Esophagus muscularis mucosa (tissue), 4 donors: ENCODE measurements at regions not wholly inside any gene's neighbourhood (a gene's known extent, or its start where the extent isn't known, plus 50 kb on each side); places are given as distances from the start of the nearest gene placed in this dataset.

Source experiments
- DNase-seq: peaks from one replicate; pipeline ENCODE4 v3.0.0-alpha.2; 2017; ENCODE audit errors: extremely low spot score
- H3K27ac ChIP-seq, 4 donors: fragments of 200-600 bp; sonication (generic); replicated peaks in 1 of 4; 1 replicate in 3 of 4; 2 replicates in 1 of 4; pipeline ENCODE4 v1.5.1; 2016 to 2019; ENCODE audit warnings: mild to moderate bottlenecking in 1 of 4
- H3K27me3 ChIP-seq, 4 donors: fragments of 200-600 bp; sonication (generic); one replicate each; pipeline versions ENCODE4 v1.5.1 to v1.6.0; 2016 to 2019
- H3K36me3 ChIP-seq, 4 donors: fragments of 200-600 bp; sonication (generic); one replicate each; pipeline ENCODE4 v1.5.1; 2016 to 2019
- H3K4me1 ChIP-seq, 4 donors: fragments of 200-600 bp; sonication (generic); one replicate each; pipeline ENCODE4 v1.5.1; 2016 to 2019
- H3K4me3 ChIP-seq, 4 donors: fragments of 200-600 bp; sonication (generic); 1 replicate in 2 of 4; 2 replicates in 2 of 4; pipeline ENCODE4 v1.5.1; 2016 to 2019; ENCODE audit warnings: mild to moderate bottlenecking in 4 of 4, moderate library complexity in 1 of 4
- H3K9me3 ChIP-seq, 4 donors: fragments of 200-600 bp; sonication (generic); 1 replicate in 3 of 4; 2 replicates in 1 of 4; pipeline ENCODE4 v1.5.1; 2016 to 2019
- EP300 ChIP-seq: sonication (generic); formaldehyde crosslinking; IDR thresholded peaks from one replicate; pipeline ENCODE4 v1.6.1; 2017; ENCODE audit warnings: antibody characterized with exemption
- POLR2A ChIP-seq: fragments of 450-650 bp; IDR thresholded peaks from one replicate; pipeline ENCODE4 v1.6.1; 2017; ENCODE audit warnings: antibody characterized with exemption, moderate library complexity, mild to moderate bottlenecking, low read depth
- POLR2AphosphoS5 ChIP-seq, 2 donors: sonication (generic); formaldehyde crosslinking; IDR thresholded peaks; one replicate each; pipeline ENCODE4 v1.6.1; 2017; ENCODE audit warnings: antibody characterized with exemption in 2 of 2
- WGBS: methylation state at CpG from one replicate; pipeline ENCODE4 v1.1.5; 2018; 5-methylcytosine and 5-hydroxymethylcytosine counted together
- intact Hi-C: fragments of 100-400 bp; cut with DNase I; formaldehyde crosslinking; loops from one replicate; pipeline ENCODE4 v1.15.1; 2023
- TF ChIP-seq, protein P1 (sequence below), 3 experiments: fragments of 200-600 bp in 2 of 3; fragments of 450-650 bp in 1 of 3; sonication (generic) in 2 of 3; IDR thresholded peaks; one replicate each; pipeline ENCODE4 v1.5.1; 2017 to 2019; ENCODE audit warnings: antibody characterized with exemption in 3 of 3, mild to moderate bottlenecking in 2 of 3, moderate library complexity in 1 of 3

DNA sequence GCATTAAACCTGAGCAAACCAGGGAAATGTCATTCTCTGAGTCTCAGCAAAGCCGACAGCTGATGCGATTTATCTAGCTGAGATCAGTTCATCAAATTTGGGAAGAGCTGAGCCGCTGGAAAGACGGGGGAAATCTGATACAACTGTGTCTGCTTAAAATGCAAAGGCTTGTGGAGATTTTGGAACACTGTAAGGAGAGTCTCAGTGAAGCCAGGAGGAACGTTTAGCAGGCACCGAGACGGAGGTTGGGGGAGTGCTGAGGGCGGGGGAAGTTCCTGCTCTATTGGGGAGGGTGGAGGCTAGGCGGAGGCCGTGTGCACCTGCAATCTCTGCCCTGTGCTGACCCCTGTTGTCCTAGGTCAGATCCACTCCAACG is 143.2 kb upstream of the CSF3R start:
- TF ChIP-seq POLR2AphosphoS5 (IDR thresholded peaks at IDR 0.05) (no peak), POLR2A (no peak)
- H3K36me3 ChIP-seq, result no peaks in the 10 kb centered on the region
- no peak for DNase-seq
- H3K4me3 ChIP-seq, result no peak overlapping the region
- H3K9me3 ChIP-seq, result no peaks in the 10 kb centered on the region
- no peaks in the 10 kb centered on the region for H3K4me1 ChIP-seq
- no peak overlapping the region for H3K27ac ChIP-seq
- WGBS, result 27% methylated on average over 11 of the region's 11 CpGs
- peaks cover 0 to 66% (median 3%) of the 10 kb centered on the region in 4 donors for H3K27me3 ChIP-seq
- intact Hi-C loops, result no loop called here

DNA sequence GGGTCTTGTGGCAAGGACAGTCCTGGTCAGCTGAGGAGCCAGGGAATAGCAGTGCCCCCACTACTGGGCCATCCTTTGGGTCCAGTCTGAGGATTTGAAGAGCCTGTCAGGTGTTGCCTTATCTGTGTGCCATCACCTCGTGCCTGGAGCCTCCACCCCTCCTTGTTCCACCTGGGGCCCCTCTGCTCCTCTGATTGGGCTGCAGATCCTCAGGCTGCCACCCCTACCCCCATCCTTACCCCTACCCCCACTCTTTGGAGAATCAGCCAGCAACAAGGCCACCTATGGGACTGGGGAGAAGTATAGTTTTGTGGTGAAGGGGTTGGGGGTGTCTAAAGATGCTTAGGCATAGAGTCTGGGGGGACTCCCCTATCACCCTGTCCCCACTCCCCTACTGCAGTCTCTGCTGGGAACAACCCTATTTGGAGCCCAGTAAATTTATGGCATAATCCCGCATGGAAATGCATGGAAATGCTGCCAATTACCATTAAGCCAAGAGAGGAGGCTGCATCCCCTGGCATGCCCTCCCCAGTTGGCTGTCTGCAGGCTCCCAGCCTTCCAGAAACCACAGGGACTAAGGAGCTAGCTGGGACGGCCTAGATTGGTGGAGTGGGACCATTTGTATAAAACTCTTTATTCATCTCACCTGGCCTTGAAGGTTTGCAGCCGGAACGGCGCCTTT is 142.7 kb upstream of the CSF3R start:
- intact Hi-C loops, result no loop called here
- peaks cover 0 to 66% (median 3%) of the 10 kb centered on the region in 4 donors for H3K27me3 ChIP-seq
- no peaks in the 10 kb centered on the region for H3K36me3 ChIP-seq
- 34% methylated on average over 5 of the region's 6 CpGs for WGBS
- H3K4me1 ChIP-seq, result no peaks in the 10 kb centered on the region
- no peak overlapping the region for H3K27ac ChIP-seq
- H3K4me3 ChIP-seq, result no peak overlapping the region
- H3K9me3 ChIP-seq, result no peaks in the 10 kb centered on the region
- TF ChIP-seq, protein P1, sequence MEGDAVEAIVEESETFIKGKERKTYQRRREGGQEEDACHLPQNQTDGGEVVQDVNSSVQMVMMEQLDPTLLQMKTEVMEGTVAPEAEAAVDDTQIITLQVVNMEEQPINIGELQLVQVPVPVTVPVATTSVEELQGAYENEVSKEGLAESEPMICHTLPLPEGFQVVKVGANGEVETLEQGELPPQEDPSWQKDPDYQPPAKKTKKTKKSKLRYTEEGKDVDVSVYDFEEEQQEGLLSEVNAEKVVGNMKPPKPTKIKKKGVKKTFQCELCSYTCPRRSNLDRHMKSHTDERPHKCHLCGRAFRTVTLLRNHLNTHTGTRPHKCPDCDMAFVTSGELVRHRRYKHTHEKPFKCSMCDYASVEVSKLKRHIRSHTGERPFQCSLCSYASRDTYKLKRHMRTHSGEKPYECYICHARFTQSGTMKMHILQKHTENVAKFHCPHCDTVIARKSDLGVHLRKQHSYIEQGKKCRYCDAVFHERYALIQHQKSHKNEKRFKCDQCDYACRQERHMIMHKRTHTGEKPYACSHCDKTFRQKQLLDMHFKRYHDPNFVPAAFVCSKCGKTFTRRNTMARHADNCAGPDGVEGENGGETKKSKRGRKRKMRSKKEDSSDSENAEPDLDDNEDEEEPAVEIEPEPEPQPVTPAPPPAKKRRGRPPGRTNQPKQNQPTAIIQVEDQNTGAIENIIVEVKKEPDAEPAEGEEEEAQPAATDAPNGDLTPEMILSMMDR (IDR thresholded peaks at IDR 0.05), result no peak
- no peak for TF ChIP-seq EP300
- TF ChIP-seq POLR2A, result no peak
- no peak for TF ChIP-seq POLR2AphosphoS5 (IDR thresholded peaks at IDR 0.05)
- DNase-seq, result no peak

DNA sequence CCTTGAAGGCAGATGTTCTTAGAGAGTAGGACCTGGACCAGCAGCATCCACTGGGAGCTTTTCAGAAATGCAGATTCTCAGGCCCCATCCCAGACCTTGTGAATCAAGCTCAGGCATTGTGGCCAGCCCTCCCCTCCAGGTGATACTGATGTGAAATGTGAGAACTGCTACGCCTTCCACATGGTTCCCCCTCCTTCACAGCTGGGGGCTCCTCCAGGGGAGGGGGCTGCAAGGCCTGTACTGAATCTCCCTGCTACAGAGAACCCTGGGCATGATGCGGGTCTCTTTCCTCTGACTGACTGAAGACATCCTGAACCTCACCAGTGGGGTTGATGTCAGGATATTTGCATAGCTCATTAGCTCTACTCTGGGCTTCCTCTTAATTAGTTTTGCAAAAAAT is 141.8 kb upstream of the CSF3R start:
- 83% methylated on average over 2 of the region's 2 CpGs for WGBS
- no peaks in the 10 kb centered on the region for H3K4me1 ChIP-seq
- H3K27ac ChIP-seq, result no peak overlapping the region
- intact Hi-C loops, result no loop called here
- H3K36me3 ChIP-seq, result no peaks in the 10 kb centered on the region
- DNase-seq, result no peak
- TF ChIP-seq, protein P1 (IDR thresholded peaks at IDR 0.05), result no peak
- TF ChIP-seq EP300, result no peak
- TF ChIP-seq POLR2AphosphoS5 (IDR thresholded peaks at IDR 0.05), result no peak
- no peak for TF ChIP-seq POLR2A
- peaks cover 0 to 64% (median 3%) of the 10 kb centered on the region in 4 donors for H3K27me3 ChIP-seq
- H3K4me3 ChIP-seq, result no peak overlapping the region
- H3K9me3 ChIP-seq, result no peaks in the 10 kb centered on the region

DNA sequence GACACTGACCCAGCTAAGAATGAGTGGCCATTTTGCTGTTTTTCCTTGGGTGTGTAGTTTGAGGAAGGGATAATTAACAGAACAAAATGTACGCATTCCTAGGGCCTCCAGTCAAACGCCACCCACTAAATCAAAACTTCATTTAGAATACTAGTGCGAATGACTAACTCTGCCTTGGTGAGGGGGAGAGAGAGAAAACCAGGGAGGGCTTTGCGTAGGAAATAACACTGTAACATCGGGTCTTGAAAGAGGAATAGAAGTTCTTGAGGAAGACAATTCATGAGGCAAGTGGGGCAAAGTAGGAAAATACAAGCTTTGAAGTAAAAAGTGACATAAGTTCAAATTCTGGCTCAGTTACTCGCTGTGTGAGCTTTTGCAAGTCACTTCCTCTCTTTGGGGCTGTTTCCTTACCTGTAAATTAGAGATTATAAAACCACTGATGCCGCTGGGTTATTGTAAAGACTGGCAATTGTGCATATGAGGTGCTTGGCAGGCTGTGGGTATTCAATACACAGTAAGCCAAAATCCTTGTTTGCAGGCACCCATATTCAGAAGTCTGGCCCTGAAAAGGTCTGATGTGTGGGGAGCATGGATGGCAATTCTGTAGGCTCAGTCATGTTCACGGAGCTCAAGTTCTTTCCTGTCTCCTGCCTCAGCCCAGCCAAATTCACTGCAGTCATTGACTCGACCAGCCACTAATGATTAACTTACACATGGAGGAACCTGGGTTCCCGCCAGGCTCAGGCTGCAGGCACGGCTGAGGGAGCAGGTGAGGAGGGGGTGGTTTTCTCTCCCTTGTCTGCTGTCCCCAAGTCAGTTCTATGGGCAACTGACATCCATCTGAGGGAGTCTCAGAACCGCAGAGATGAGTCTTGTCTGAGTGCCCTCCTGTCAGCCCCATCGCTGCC is 140.3 kb upstream of the CSF3R start:
- H3K36me3 ChIP-seq, result no peaks in the 10 kb centered on the region
- TF ChIP-seq, protein P1 (IDR thresholded peaks at IDR 0.05), result no peak
- TF ChIP-seq POLR2AphosphoS5 (IDR thresholded peaks at IDR 0.05) (no peak), POLR2A (no peak), EP300 (no peak)
- no peaks in the 10 kb centered on the region for H3K9me3 ChIP-seq
- H3K4me3 ChIP-seq, result no peak overlapping the region
- 56% methylated on average over 11 of the region's 13 CpGs for WGBS
- H3K27me3 ChIP-seq, result peaks cover 0 to 50% (median 3%) of the 10 kb centered on the region in 4 donors
- H3K4me1 ChIP-seq, result no peaks in the 10 kb centered on the region
- DNase-seq, result no peak
- intact Hi-C loops, result no loop called here
- H3K27ac ChIP-seq, result no peak overlapping the region

- H3K27ac ChIP-seq, result no peak overlapping the region
- H3K4me3 ChIP-seq, result no peak overlapping the region
- no peaks in the 10 kb centered on the region for H3K36me3 ChIP-seq
- H3K4me1 ChIP-seq, result no peaks in the 10 kb centered on the region
- H3K9me3 ChIP-seq, result no peaks in the 10 kb centered on the region
- no peak for DNase-seq
- H3K27me3 ChIP-seq, result peaks cover 0 to 35% (median 3%) of the 10 kb centered on the region in 4 donors
- WGBS, result 80% methylated on average over 2 of the region's 2 CpGs
- intact Hi-C loops, result no loop called here
- TF ChIP-seq EP300, result no peak
- TF ChIP-seq POLR2AphosphoS5 (IDR thresholded peaks at IDR 0.05), result no peak
- no peak for TF ChIP-seq POLR2A
- TF ChIP-seq, protein P1 (IDR thresholded peaks at IDR 0.05), result no peak
These were observed 138.8 kb upstream of the CSF3R start for GRCh38 chr1:36621531-36621930.
